ENCODE measurements at regions not wholly inside any gene's neighbourhood (a gene's known extent, or its start where the extent isn't known, plus 50 kb on each side); places are given as distances from the start of the nearest gene placed in this dataset.

- no peak for DNase-seq
Measured at GRCh38 chr1:229952670-229953520, 114.1 kb upstream of the GALNT2 start.

GRCh38 chr1:229953736-229954326 is 113.2 kb upstream of the GALNT2 start:
- no peak for DNase-seq

GRCh38 chr1:229964281-229964680 is 102.8 kb upstream of the GALNT2 start:
- no peak for DNase-seq

GRCh38 chr1:229970714-229971113 is 96.3 kb upstream of the GALNT2 start:
- no peak for DNase-seq

- DNase-seq: no peak
Measured at GRCh38 chr1:229971141-229971540, 95.9 kb upstream of the GALNT2 start.

DNA sequence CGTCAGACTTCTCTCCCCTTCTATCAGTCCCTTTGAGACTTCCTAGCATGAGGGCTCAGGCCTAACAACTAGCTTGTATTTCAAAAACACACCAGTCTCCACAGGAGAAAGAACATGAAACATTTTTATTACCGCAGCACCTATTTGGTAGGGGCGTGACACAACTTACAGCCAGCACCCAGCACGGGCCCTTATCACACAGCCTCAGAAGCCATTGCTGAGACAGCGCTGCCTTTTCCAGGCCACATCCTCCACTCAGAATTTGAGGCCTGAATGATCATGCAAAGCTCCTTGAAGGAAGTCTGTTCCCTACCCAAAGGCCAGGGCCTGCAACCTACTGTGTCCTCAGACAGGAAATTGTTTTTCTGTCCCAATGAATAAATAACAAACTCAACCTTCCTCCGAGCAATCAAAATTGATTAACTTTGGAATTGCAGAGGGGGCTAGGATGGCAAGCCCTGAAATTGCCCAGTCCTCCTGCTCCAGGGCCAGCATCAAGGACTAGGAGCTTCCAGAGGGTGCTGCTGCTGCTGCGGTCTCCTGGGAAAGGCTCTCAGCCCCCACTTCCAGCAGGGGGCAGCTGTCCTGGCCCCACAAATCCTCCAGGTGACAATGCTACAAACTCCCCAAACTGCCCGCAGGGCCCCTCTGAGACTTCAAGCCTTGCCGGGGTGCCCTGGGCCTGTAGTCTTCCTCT is 94.3 kb upstream of the GALNT2 start:
- no peak for DNase-seq

GRCh38 chr1:229973297-229973612 is 93.8 kb upstream of the GALNT2 start:
- DNase-seq: no peak

GRCh38 chr1:229975047-229975446 is 92.0 kb upstream of the GALNT2 start:
- DNase-seq: no peak

- DNase-seq: no peak
Measured at GRCh38 chr1:229980009-229980408, 87.0 kb upstream of the GALNT2 start.

DNA sequence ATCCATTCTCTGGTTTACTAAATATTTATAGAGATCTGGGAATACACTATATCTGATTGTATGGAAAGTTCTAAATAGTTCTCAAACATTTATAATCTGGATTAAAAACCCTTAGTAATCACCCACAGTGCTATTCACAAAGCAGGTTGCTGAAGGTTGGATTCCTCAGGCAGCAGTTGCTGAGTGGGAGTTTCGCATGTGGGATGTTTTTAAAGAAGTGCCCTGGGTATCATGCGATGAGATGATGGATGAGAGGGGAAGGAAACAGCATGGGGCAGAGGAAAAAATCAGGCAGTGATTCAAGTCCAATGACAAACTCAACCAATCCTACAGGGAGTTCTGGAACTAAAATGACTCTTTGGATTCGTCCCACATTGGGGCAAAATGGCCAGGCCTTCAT is 85.3 kb upstream of the GALNT2 start:
- DNase-seq: peak in 3 of 58 donors; percentile 10 to 39 (median 16)

- DNase-seq: no peak
Measured at GRCh38 chr1:229984310-229984991, 82.6 kb upstream of the GALNT2 start.

DNA sequence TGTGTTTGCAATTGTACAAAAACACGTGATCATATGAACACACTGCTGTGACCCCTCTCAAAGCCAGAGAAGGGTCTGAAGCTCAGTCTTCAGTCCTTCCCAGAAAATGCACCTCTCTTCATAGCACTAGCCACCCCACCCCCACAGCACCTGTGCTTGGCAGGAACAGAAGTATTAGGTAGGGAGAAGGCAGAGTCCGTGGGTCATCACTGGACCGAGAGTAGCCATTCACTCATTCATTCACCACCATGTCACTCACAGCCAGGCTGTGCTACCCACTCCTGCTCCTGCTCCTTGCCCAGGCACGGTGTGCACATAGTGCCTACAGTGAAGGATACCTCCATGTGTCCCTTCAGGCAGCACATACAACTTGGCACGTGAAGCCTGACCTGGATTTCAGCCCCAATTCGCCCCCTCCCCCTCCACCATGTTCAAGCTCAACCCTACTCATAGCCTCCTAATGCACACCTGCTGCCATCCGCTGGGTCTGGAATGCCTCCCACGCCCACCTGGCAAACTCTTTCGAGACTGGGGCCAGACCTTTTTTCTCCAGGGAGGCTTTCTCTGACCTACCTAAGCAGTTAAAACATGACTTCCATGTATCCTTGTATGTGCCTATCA is 81.9 kb upstream of the GALNT2 start:
- DNase-seq: no peak

DNA sequence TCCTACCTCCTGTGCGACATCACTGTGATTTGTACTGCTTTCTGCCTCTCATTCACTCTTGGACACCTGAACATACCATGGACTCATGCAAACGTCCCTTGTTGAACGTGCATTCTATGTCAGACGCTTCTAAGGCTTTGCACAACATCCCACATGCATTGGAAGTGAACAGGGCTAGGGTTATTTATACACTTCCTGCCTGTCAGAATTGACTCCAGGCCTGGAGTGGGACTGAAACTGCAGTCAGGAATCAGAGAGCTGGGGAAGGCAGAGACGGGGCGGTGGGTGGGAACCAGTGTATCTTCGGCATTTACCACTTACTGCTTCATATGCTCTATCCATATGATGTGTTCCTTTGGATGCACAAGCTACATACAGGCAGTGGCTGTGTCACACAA is 81.4 kb upstream of the GALNT2 start:
- peak in 4 of 58 donors; percentile 26 to 46 (median 33) for DNase-seq

GRCh38 chr1:229986737-229987337 is 80.2 kb upstream of the GALNT2 start:
- DNase-seq: no peak

- DNase-seq: no peak
Measured at GRCh38 chr1:229987953-229988352, 79.1 kb upstream of the GALNT2 start.

GRCh38 chr1:229988534-229988933 is 78.5 kb upstream of the GALNT2 start:
- DNase-seq: no peak

DNA sequence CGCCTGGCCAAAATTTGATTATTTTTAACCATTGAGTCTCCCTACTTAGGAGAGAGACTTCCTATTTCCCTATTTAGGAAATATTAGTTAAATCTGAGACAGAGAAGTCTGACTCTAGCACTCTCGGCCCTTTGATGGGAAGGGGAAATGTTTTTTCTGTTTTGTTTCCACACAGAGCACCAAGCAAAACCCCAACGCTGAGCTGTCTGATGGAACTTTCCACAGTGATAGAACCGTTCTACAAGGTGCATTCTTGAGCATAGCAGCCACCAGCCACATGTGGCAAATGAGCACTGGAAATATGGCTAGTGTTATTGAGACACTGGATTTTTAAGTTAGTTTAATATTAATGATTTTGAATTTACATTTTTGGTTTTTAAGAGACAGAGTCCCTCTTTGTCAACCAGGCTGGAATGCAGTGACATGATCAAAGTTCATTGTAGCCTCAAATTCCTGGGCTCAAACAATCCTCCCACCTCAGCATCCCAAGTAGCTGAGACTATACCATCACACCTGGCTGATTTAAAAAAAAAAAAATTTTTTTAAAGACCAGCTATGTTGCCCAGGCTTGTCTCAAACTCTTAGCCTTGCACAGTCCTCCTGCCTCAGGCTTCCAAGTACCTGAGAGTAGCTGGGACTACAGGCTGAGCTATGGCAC is 77.3 kb upstream of the GALNT2 start:
- peak in 1 of 58 donors; percentile 20 for DNase-seq

DNA sequence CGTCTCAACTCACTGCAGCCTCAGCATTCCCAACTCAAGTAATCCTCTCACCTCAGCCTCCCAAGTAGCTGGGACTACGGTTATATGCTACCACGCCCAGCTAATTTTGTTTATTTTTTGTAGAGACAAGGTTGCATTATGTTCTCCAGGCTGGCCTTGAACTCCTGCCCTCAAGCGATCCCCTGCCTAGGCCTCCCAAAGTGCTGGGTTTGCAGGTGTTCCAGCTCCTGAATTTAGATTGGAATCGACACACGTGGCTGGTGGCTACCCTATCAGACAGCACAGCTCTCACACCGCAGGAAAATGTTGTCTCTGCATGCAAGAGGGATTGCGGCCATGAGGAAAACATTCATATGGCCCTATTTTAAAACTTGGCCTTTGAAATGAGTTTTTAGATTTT is 76.7 kb upstream of the GALNT2 start:
- no peak for DNase-seq

DNA sequence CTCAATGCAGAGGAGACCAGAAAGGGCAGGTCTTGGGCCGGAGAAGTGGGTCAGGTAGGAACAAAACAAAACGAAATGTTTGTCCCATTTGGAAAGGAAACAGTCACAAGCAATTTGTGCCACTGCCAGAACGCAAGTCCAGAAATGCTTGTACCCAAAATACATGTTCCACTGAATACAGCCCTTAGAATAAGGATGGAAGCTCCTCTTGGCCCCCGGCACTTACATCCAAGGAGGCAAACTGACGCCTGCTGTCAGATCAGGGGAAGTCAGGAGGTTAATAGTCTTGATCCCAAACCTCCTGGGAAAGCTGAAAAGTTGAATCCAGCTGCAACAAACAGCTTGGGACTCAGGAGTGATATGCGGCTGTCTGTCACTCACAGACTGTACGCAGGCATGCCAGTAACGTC is 75.9 kb upstream of the GALNT2 start:
- peak in 6 of 58 donors; percentile 19 to 47 (median 28) for DNase-seq

- DNase-seq: no peak
Measured at GRCh38 chr1:229991724-229992333, 75.2 kb upstream of the GALNT2 start.
